HepG2 (cell line): ENCODE measurements at regions not wholly inside any gene's neighbourhood (a gene's known extent, or its start where the extent isn't known, plus 50 kb on each side); places are given as distances from the start of the nearest gene placed in this dataset.

Experiments
- ATAC-seq: fragments of 200-7000 bp; cut with Tn5 transposase; 3 replicates; pipeline ENCODE4 v1.9.1; 2020; ENCODE audit warnings: mild to moderate bottlenecking, moderate library complexity
- BruUV-seq: library from RNA; stranded (reverse); fragments of 400-500 nt; replicated peaks from 2 replicates; lab custom pipeline; 2021; lab: Mats Ljungman, UMichigan
- CTCF ChIA-PET: fragments of 300-600 bp; formaldehyde crosslinking; extraction: SDS; loops from one replicate; lab custom pipeline; 2021; ENCODE audit warnings: low total read pairs, inconsistent platforms, low intra/inter-chr PET ratio; lab: Yijun Ruan, JAX
- POLR2A ChIA-PET: fragments of 350-600 bp; sonication (Branson Sonifier 250); formaldehyde crosslinking; loops from one replicate; lab custom pipeline; 2020; ENCODE audit warnings: antibody characterized with exemption, inconsistent platforms; lab: Yijun Ruan, JAX
- DNase-seq: peaks from one replicate; pipeline ENCODE4 v3.0.0-alpha.2; 2015; ENCODE audit warnings: low spot score
- FAIRE-seq: peaks from 3 replicates; lab custom pipeline; 2011; peaks lifted over from hg19 to GRCh38; lab: Jason Lieb, UNC
- H2AFZ ChIP-seq: one replicate; pipeline ENCODE4 v1.6.1; 2011; ENCODE audit warnings: low read length, inconsistent platforms
- H3K27ac ChIP-seq: fragments of 300-600 bp; 3 replicates; pipeline ENCODE4 v1.8.0; 2011; ENCODE audit warnings: mixed run types, mild to moderate bottlenecking, mixed read lengths, low read length, inconsistent platforms; ENCODE audit not compliant: insufficient read depth; ENCODE audit errors: extremely low read length
- H3K27me3 ChIP-seq, 2 experiments: fragments of 200-600 bp in 1 of 2; 2 replicates in 1 of 2; 3 replicates in 1 of 2; pipeline versions ENCODE4 v1.6.0 to v1.8.0; 2011; ENCODE audit warnings: low read length in 2 of 2, mild to moderate bottlenecking in 2 of 2, moderate library complexity in 2 of 2, inconsistent platforms in 1 of 2; ENCODE audit not compliant: insufficient read depth in 2 of 2, control insufficient read depth in 1 of 2
- H3K36me3 ChIP-seq, 2 experiments: fragments of 200-600 bp in 1 of 2; replicated peaks in 1 of 2; 2 replicates in 1 of 2; 3 replicates in 1 of 2; pipeline versions ENCODE4 v1.5.1 to v1.8.0; 2011; ENCODE audit warnings: low read length in 2 of 2, inconsistent platforms in 1 of 2; ENCODE audit not compliant: insufficient read depth in 2 of 2, control insufficient read depth in 1 of 2
- H3K4me1 ChIP-seq: 2 replicates; pipeline ENCODE4 v1.5.1; 2012; ENCODE audit warnings: low read length, inconsistent platforms; ENCODE audit not compliant: insufficient read depth
- H3K4me2 ChIP-seq: 2 replicates; pipeline ENCODE4 v1.6.0; 2011; ENCODE audit warnings: low read depth, low read length, inconsistent platforms
- H3K4me3 ChIP-seq, 3 experiments: fragments of 200-600 bp in 1 of 3; sonication (generic), shearing (Covaris generic) in 1 of 3; replicated peaks in 1 of 3; 2 replicates each; pipeline ENCODE4 v1.5.1; 2011 to 2016; ENCODE audit warnings: low read length in 3 of 3, inconsistent platforms in 2 of 3, low read depth in 2 of 3, mild to moderate bottlenecking in 2 of 3, control low read depth in 1 of 3, mixed read lengths in 1 of 3; ENCODE audit not compliant: insufficient read depth in 1 of 3
- H3K79me2 ChIP-seq: one replicate; pipeline ENCODE4 v1.6.1; 2011; ENCODE audit warnings: low read length, inconsistent platforms; ENCODE audit not compliant: insufficient read depth
- H3K9ac ChIP-seq: 2 replicates; pipeline ENCODE4 v1.6.0; 2011; ENCODE audit warnings: mild to moderate bottlenecking, low read depth, low read length, inconsistent platforms; ENCODE audit not compliant: insufficient read depth
- H3K9me3 ChIP-seq: 2 replicates; pipeline ENCODE4 v1.5.1; 2012; ENCODE audit warnings: mild to moderate bottlenecking, low read length
- H4K20me1 ChIP-seq: 2 replicates; pipeline ENCODE4 v1.6.0; 2011; ENCODE audit warnings: inconsistent platforms, mild to moderate bottlenecking, low read length, moderate library complexity; ENCODE audit not compliant: insufficient read depth
- ARID4A ChIP-seq: sonication (generic); formaldehyde crosslinking; IDR thresholded peaks from 2 replicates; pipeline ENCODE4 v1.5.0; 2020; ENCODE audit warnings: mild to moderate bottlenecking, missing genetic modification reagents, borderline replicate concordance
- ATF3 ChIP-seq: sonication (generic); formaldehyde crosslinking; IDR thresholded peaks from 2 replicates; pipeline ENCODE4 v1.4.0; 2020; ENCODE audit warnings: missing genetic modification reagents
- GABPB1 ChIP-seq: IDR thresholded peaks from 2 replicates; pipeline ENCODE4 v1.6.1; 2016; ENCODE audit warnings: mild to moderate bottlenecking, missing genetic modification reagents, moderate library complexity, missing compliant biosample characterization
- HOXA5 ChIP-seq: sonication (generic); formaldehyde crosslinking; IDR thresholded peaks from 2 replicates; pipeline ENCODE4 v1.4.0; 2020; ENCODE audit warnings: missing genetic modification reagents
- IKZF1 ChIP-seq: fragments of 450-650 bp; IDR thresholded peaks from 2 replicates; pipeline ENCODE4 v1.7.1; 2016
- NRL ChIP-seq: sonication (generic); formaldehyde crosslinking; IDR thresholded peaks from 2 replicates; pipeline ENCODE4 v1.5.0; 2020; ENCODE audit warnings: missing genetic modification reagents, mild to moderate bottlenecking, moderate library complexity, borderline replicate concordance
- POGZ ChIP-seq: sonication (generic); formaldehyde crosslinking; IDR thresholded peaks from 2 replicates; pipeline ENCODE4 v1.4.0; 2020; ENCODE audit warnings: mild to moderate bottlenecking, missing genetic modification reagents
- RARG ChIP-seq: sonication (generic); formaldehyde crosslinking; IDR thresholded peaks from 2 replicates; pipeline ENCODE4 v1.4.0; 2020; ENCODE audit warnings: low read depth, mild to moderate bottlenecking, missing genetic modification reagents
- SATB2 ChIP-seq: sonication (generic); formaldehyde crosslinking; IDR thresholded peaks from 2 replicates; pipeline ENCODE4 v1.5.0; 2020; ENCODE audit warnings: missing genetic modification reagents
- SP1 ChIP-seq, 2 experiments: fragments of 450-650 bp in 1 of 2; sonication (generic) in 1 of 2; formaldehyde crosslinking in 1 of 2; IDR thresholded peaks; 2 replicates each; pipeline versions ENCODE4 v1.4.0 to v1.6.1; 2016 to 2020; ENCODE audit warnings: missing genetic modification reagents in 1 of 2
- STAG1 ChIP-seq: sonication (generic); formaldehyde crosslinking; IDR thresholded peaks from 2 replicates; pipeline ENCODE4 v1.4.0; 2020; ENCODE audit warnings: missing genetic modification reagents
- TFDP2 ChIP-seq: sonication (generic); formaldehyde crosslinking; IDR thresholded peaks from 2 replicates; pipeline ENCODE4 v1.4.0; 2020; ENCODE audit warnings: missing genetic modification reagents
- ZNF256 ChIP-seq: sonication (generic); formaldehyde crosslinking; conservative IDR thresholded peaks from 2 replicates; pipeline ENCODE4 v1.4.0; 2020; ENCODE audit warnings: missing genetic modification reagents
- ZNF441 ChIP-seq: sonication (generic); formaldehyde crosslinking; IDR thresholded peaks from 2 replicates; pipeline ENCODE4 v1.7.0; 2021; ENCODE audit warnings: missing genetic modification reagents, borderline replicate concordance
- ZNF501 ChIP-seq: sonication (generic); formaldehyde crosslinking; IDR thresholded peaks from 2 replicates; pipeline ENCODE4 v1.5.1; 2020; ENCODE audit warnings: mild to moderate bottlenecking, moderate library complexity, missing genetic modification reagents
- ZNF678 ChIP-seq: sonication (generic); formaldehyde crosslinking; IDR thresholded peaks from 2 replicates; pipeline ENCODE4 v1.4.0; 2020; ENCODE audit warnings: mild to moderate bottlenecking, missing genetic modification reagents
- WGBS: methylation state at CpG from one replicate; pipeline ENCODE4 v1.1.6; 2017; ENCODE audit warnings: low lambda C conversion rate; 5-methylcytosine and 5-hydroxymethylcytosine counted together
- in situ Hi-C: cut with HindIII; loops from 2 replicates; pipeline ENCODE4 v1.10.0; 2017; ENCODE audit warnings: low pct_unique_long_range_greater_than_20kb; ENCODE audit not compliant: extremely low pct_ligation_motif_present
- intact Hi-C: fragments of 100-400 bp; cut with micrococcal nuclease; formaldehyde crosslinking; loops from one replicate; pipeline ENCODE4 v1.10.0; 2022; ENCODE audit not compliant: unreplicated experiment
- TF ChIP-seq, protein P1 (sequence below): sonication (generic); formaldehyde crosslinking; IDR thresholded peaks from 2 replicates; pipeline ENCODE4 v1.4.0; 2020; ENCODE audit warnings: missing genetic modification reagents; ENCODE audit errors: not compliant biosample characterization
- TF ChIP-seq, protein P2 (sequence below): sonication (generic); formaldehyde crosslinking; IDR thresholded peaks from 2 replicates; pipeline ENCODE4 v1.8.1; 2023; ENCODE audit warnings: mild to moderate bottlenecking, inconsistent platforms, moderate library complexity, missing genetic modification reagents, borderline replicate concordance

DNA sequence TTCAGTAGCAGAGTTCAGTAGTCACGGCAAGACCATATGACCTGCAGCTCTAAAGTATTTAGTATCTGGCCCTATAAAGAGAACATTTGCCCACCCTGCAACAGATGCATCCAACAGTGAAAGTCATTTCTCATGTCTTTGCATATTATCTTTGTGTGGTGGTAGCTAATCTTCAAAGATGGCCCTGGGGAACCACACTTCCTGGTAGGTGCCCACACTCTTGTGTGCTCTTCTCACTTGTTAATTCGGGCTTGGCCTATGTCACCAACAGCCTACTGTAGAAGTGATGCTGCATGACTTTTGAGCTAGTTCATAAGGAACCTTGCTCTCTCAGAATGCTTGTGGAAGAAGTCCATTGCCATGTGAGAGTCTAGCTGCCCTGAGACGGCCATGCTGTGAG lies 85.6 kb downstream of the MAP1LC3B2 start (continued):
- TF ChIP-seq ARID4A (CRISPR knock-in tag) (no peak), ZNF678 (no peak), HOXA5 (CRISPR knock-in tag) (no peak), POGZ (CRISPR knock-in tag) (no peak), IKZF1 (no peak)
- TF ChIP-seq, all 625 proteins: peak for 0

DNA sequence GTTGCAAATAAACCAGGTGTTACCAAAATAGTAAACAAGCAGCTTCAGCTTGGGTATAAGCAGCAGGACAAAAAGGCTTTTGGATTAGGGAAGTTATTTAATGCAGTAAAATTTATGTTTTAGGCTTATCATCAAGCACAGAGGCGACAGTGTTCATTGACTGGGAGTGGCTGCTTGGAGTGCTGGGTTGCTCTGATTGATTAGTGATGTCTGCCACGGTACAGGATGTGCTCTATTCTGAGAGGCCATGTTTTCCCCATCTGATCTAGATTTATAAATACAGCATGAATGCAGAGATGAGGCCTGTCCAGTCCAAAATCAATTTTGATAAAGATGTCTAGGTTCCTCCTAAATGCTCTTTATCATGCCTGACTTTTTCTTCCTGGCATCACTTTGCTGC lies 83.5 kb downstream of the MAP1LC3B2 start:
- H3K4me3 ChIP-seq = no peak overlapping the region
- ChIA-PET POLR2A (no interaction called here), CTCF (no interaction called here)
- BruUV-seq = no TSS peak
- WGBS = 22% methylated on average over 2 of the region's 2 CpGs
- peaks cover 5% of the 10 kb centered on the region for H3K4me1 ChIP-seq
- H3K9me3 ChIP-seq = no peaks in the 10 kb centered on the region
- H3K27ac ChIP-seq = no peak overlapping the region
- peaks cover 1 to 53% of the 10 kb centered on the region in 2 experiments; a peak in 3 of 5 replicates for H3K27me3 ChIP-seq
- intact Hi-C loops (no loop called here), in situ Hi-C loops (no loop called here)
- H3K79me2 ChIP-seq = no peaks in the 10 kb centered on the region
- no peak for DNase-seq
- H3K9ac ChIP-seq = no peak overlapping the region
- H2AFZ ChIP-seq = no peak overlapping the region
- no peak for FAIRE-seq
- H4K20me1 ChIP-seq = no peaks in the 10 kb centered on the region
- no peak overlapping the region for H3K4me2 ChIP-seq
- ATAC-seq = no peak
- no peaks in the 10 kb centered on the region for H3K36me3 ChIP-seq
- TF ChIP-seq STAG1 = no peak
- TF ChIP-seq RARG (CRISPR knock-in tag) = no peak
- TF ChIP-seq SATB2 (CRISPR knock-in tag) = no peak
- no peak for TF ChIP-seq SP1 (IDR thresholded peaks at IDR 0.05)
- TF ChIP-seq SP1 (CRISPR knock-in tag; IDR thresholded peaks at IDR 0.05) = no peak
- no peak for TF ChIP-seq TFDP2 (CRISPR knock-in tag)
- TF ChIP-seq, protein P1, sequence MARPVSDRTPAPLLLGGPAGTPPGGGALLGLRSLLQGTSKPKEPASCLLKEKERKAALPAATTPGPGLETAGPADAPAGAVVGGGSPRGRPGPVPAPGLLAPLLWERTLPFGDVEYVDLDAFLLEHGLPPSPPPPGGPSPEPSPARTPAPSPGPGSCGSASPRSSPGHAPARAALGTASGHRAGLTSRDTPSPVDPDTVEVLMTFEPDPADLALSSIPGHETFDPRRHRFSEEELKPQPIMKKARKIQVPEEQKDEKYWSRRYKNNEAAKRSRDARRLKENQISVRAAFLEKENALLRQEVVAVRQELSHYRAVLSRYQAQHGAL (CRISPR knock-in tag) = no peak
- no peak for TF ChIP-seq GABPB1 (CRISPR knock-in tag)
- TF ChIP-seq, protein P2, sequence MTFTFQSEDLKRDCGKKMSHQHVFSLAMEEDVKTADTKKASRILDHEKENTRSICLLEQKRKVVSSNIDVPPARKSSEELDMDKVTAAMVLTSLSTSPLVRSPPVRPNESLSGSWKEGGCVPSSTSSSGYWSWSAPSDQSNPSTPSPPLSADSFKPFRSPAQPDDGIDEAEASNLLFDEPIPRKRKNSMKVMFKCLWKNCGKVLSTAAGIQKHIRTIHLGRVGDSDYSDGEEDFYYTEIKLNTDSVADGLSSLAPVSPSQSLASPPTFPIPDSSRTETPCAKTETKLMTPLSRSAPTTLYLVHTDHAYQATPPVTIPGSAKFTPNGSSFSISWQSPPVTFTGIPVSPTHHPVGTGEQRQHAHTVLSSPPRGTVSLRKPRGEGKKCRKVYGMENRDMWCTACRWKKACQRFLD (CRISPR knock-in tag) = no peak
- TF ChIP-seq ZNF256 (CRISPR knock-in tag) = no peak
- TF ChIP-seq ZNF441 (CRISPR knock-in tag) = no peak
- no peak for TF ChIP-seq ATF3 (CRISPR knock-in tag)
- TF ChIP-seq NRL (CRISPR knock-in tag) = no peak
- TF ChIP-seq ZNF501 (CRISPR knock-in tag) = no peak
